ENCODE measurements at regions not wholly inside any gene's neighbourhood (a gene's known extent, or its start where the extent isn't known, plus 50 kb on each side); places are given as distances from the start of the nearest gene placed in this dataset.

DNA sequence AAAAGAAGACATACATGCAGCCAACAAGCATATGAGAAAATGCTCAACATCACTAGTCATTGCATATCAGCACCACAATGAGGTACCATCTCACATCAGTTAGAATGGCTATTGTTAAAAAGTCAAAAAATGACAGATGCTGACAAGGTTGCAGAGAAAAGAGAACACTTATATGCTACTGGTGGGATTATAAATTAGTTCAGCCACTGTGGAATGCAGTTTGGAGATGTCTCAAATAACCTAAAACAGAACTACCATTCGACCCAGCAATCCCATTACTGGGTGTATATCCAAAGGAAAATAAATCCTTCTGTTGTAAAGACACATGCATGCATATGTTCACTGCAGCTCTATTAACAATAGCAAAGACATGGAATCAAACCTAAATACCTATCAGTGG lies 238.4 kb downstream of the KCNC2 start:
- TF ChIP-seq, protein P1, sequence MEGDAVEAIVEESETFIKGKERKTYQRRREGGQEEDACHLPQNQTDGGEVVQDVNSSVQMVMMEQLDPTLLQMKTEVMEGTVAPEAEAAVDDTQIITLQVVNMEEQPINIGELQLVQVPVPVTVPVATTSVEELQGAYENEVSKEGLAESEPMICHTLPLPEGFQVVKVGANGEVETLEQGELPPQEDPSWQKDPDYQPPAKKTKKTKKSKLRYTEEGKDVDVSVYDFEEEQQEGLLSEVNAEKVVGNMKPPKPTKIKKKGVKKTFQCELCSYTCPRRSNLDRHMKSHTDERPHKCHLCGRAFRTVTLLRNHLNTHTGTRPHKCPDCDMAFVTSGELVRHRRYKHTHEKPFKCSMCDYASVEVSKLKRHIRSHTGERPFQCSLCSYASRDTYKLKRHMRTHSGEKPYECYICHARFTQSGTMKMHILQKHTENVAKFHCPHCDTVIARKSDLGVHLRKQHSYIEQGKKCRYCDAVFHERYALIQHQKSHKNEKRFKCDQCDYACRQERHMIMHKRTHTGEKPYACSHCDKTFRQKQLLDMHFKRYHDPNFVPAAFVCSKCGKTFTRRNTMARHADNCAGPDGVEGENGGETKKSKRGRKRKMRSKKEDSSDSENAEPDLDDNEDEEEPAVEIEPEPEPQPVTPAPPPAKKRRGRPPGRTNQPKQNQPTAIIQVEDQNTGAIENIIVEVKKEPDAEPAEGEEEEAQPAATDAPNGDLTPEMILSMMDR (conservative IDR thresholded peaks at IDR 0.05 in 1 of 2, IDR thresholded peaks at IDR 0.05 in 1 of 2; ENCODE audit: low read depth in 1 of 2, low read length in 2 of 2), result no peak
- TF ChIP-seq EZH2 (IDR thresholded peaks at IDR 0.05; ENCODE audit: low read length, missing control alignments), result no peak
